ENCODE measurements at regions not wholly inside any gene's neighbourhood (a gene's known extent, or its start where the extent isn't known, plus 50 kb on each side); places are given as distances from the start of the nearest gene placed in this dataset.
"Not testable (repeated sequence)": the region's sequence is repeated elsewhere in the genome, so short reads cannot be mapped to it uniquely, and the experiment has no call there.

DNA sequence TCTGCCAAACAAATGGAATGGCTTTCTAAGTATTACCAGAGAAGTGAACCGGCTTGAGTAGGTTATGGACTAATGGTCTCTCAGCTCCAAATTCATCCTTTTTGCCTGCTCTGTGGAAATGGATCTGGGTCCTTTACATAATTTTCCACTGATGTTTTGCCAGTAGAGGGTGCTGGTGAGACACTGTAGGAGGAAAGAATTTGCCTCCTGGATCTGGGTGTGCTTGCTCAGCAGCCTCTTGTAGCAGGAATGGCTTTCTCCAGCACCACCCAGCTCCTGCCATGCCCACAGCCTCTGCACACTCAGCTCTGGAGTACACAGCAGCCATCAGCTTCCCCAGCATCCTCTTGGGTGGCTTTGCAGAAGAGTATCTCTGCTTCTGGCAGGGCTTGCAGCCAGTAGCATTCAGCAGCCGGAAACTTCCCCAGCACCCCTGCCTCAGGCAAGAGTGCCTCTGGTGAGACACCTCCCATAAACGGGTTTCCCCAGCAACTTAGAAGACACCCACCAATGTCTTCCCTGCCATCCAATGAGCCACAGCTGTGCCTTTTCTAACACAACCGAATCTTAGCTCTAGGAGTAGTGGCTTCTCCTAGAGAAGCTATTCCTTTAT lies 235.0 kb upstream of the PLPP4 start:
- no peaks in the 10 kb centered on the region for H3K9me3 ChIP-seq (ENCODE audit: control insufficient read depth, insufficient read depth, low read depth, low read length)
- DNase-seq (ENCODE audit: low read depth, low spot score) (peak; percentile 32), ATAC-seq (peak; percentile 89)
- H3K27me3 ChIP-seq (ENCODE audit: control insufficient read depth, insufficient read depth, low read length), result no peaks in the 10 kb centered on the region
- H3K36me3 ChIP-seq (ENCODE audit: control insufficient read depth, insufficient read depth, low read length), result no peaks in the 10 kb centered on the region
- no peak overlapping the region for H3K4me3 ChIP-seq (ENCODE audit: low read depth in 2 of 2, low read length in 2 of 2)
- ChIA-PET CTCF (no interaction called here), POLR2A (interaction anchor here (0.6 kb wide), 1 partner anchor 38 kb away, joined by 3 read pairs; no protein-coding TSS in a partner anchor)
- TF ChIP-seq POLR2AphosphoS5 (IDR thresholded peaks at IDR 0.05; ENCODE audit: low read depth, low read length), result no peak
- TF ChIP-seq, protein P1, sequence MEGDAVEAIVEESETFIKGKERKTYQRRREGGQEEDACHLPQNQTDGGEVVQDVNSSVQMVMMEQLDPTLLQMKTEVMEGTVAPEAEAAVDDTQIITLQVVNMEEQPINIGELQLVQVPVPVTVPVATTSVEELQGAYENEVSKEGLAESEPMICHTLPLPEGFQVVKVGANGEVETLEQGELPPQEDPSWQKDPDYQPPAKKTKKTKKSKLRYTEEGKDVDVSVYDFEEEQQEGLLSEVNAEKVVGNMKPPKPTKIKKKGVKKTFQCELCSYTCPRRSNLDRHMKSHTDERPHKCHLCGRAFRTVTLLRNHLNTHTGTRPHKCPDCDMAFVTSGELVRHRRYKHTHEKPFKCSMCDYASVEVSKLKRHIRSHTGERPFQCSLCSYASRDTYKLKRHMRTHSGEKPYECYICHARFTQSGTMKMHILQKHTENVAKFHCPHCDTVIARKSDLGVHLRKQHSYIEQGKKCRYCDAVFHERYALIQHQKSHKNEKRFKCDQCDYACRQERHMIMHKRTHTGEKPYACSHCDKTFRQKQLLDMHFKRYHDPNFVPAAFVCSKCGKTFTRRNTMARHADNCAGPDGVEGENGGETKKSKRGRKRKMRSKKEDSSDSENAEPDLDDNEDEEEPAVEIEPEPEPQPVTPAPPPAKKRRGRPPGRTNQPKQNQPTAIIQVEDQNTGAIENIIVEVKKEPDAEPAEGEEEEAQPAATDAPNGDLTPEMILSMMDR (IDR thresholded peaks at IDR 0.05), result peak; percentile 88
- no TSS peak for BruUV-seq (replicated peaks)
- no peaks in the 10 kb centered on the region for H3K4me1 ChIP-seq (ENCODE audit: control insufficient read depth, insufficient read depth, low read length)
- intact Hi-C loops (cut with micrococcal nuclease; ENCODE audit: unreplicated experiment) (loop anchor here (5.0 kb wide), 1 partner anchor 115 kb away; no protein-coding TSS in a partner anchor), in situ Hi-C loops (cut with HindIII; ENCODE audit: low pct_unique_long_range_greater_than_20kb, low sequenced_read_pairs) (no loop called here)
- H3K27ac ChIP-seq (ENCODE audit: low read length), result no peak overlapping the region

DNA sequence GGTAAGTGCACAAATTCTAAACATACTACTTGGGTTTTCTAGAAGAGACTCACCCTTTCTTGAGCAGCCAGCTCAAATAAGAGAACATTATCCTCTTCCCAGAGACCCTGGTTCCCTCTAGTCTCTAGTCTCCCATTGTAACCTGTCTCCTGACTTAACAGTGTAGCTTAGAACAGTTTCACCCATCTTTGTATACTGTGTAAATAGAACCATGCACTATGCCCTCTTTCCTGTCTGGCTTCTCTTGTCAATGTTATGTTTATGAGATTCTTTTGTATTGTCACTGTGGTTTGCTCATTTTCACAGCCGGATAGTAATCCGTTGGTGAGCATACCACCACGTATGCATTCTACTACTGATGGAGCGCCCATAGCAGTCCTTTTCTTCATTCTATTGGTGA lies 227.4 kb upstream of the PLPP4 start:
- H3K9me3 ChIP-seq (ENCODE audit: control insufficient read depth, insufficient read depth, low read depth, low read length), result no peaks in the 10 kb centered on the region
- no peaks in the 10 kb centered on the region for H3K27me3 ChIP-seq (ENCODE audit: control insufficient read depth, insufficient read depth, low read length)
- intact Hi-C loops (cut with micrococcal nuclease; ENCODE audit: unreplicated experiment) (no loop called here), in situ Hi-C loops (cut with HindIII; ENCODE audit: low pct_unique_long_range_greater_than_20kb, low sequenced_read_pairs) (no loop called here)
- ATAC-seq (no peak), DNase-seq (ENCODE audit: low read depth, low spot score) (no peak)
- no peaks in the 10 kb centered on the region for H3K4me1 ChIP-seq (ENCODE audit: control insufficient read depth, insufficient read depth, low read length)
- CTCF ChIA-PET, result interaction anchor here (0.8 kb wide), 1 partner anchor 100 kb away, joined by 3 read pairs; no protein-coding TSS in a partner anchor
- POLR2A ChIA-PET, result no interaction called here
- BruUV-seq (replicated peaks), result no TSS peak
- TF ChIP-seq SIN3A (IDR thresholded peaks at IDR 0.05; ENCODE audit: borderline replicate concordance, insufficient read depth, low read depth, low read length) (no peak), TCF7L2 (IDR thresholded peaks at IDR 0.05; ENCODE audit: low read depth, low read length) (no peak), POLR2AphosphoS5 (IDR thresholded peaks at IDR 0.05; ENCODE audit: low read depth, low read length) (no peak)
- TF ChIP-seq, protein P2, sequence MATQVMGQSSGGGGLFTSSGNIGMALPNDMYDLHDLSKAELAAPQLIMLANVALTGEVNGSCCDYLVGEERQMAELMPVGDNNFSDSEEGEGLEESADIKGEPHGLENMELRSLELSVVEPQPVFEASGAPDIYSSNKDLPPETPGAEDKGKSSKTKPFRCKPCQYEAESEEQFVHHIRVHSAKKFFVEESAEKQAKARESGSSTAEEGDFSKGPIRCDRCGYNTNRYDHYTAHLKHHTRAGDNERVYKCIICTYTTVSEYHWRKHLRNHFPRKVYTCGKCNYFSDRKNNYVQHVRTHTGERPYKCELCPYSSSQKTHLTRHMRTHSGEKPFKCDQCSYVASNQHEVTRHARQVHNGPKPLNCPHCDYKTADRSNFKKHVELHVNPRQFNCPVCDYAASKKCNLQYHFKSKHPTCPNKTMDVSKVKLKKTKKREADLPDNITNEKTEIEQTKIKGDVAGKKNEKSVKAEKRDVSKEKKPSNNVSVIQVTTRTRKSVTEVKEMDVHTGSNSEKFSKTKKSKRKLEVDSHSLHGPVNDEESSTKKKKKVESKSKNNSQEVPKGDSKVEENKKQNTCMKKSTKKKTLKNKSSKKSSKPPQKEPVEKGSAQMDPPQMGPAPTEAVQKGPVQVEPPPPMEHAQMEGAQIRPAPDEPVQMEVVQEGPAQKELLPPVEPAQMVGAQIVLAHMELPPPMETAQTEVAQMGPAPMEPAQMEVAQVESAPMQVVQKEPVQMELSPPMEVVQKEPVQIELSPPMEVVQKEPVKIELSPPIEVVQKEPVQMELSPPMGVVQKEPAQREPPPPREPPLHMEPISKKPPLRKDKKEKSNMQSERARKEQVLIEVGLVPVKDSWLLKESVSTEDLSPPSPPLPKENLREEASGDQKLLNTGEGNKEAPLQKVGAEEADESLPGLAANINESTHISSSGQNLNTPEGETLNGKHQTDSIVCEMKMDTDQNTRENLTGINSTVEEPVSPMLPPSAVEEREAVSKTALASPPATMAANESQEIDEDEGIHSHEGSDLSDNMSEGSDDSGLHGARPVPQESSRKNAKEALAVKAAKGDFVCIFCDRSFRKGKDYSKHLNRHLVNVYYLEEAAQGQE (IDR thresholded peaks at IDR 0.05; ENCODE audit: insufficient read depth in 1 of 2, low read depth in 2 of 2, low read length in 1 of 2), result no peak
- TF ChIP-seq, protein P1 (IDR thresholded peaks at IDR 0.05), result no peak
- H3K4me3 ChIP-seq (ENCODE audit: low read depth in 2 of 2, low read length in 2 of 2), result no peak overlapping the region
- H3K27ac ChIP-seq (ENCODE audit: low read length), result no peak overlapping the region
- H3K36me3 ChIP-seq (ENCODE audit: control insufficient read depth, insufficient read depth, low read length), result no peaks in the 10 kb centered on the region

DNA sequence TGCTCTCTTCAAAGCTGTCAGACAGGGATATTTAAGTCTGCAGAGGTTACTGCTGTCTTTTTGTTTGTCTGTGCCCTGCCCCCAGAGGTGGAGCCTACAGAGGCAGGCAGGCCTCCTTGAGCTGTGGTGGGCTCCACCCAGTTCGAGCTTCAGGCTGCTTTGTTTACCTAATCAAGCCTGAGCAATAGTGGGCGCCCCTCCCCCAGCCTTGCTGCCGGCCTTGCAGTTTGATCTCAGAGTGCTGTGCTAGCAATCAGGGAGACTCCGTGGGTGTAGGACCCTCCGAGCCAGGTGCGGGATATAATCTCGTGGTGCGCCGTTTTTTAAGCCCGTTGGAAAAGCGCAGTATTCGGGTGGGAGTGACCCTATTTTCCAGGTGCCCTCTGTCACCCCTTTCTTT lies 217.3 kb upstream of the PLPP4 start:
- ATAC-seq; H3K9me3 ChIP-seq (ENCODE audit: control insufficient read depth, insufficient read depth, low read depth, low read length); H3K4me3 ChIP-seq (ENCODE audit: low read depth in 2 of 2, low read length in 2 of 2); H3K27ac ChIP-seq (ENCODE audit: low read length); DNase-seq (ENCODE audit: low read depth, low spot score); in situ Hi-C loops (cut with HindIII; ENCODE audit: low pct_unique_long_range_greater_than_20kb, low sequenced_read_pairs); H3K27me3 ChIP-seq (ENCODE audit: control insufficient read depth, insufficient read depth, low read length); H3K36me3 ChIP-seq (ENCODE audit: control insufficient read depth, insufficient read depth, low read length); intact Hi-C loops (cut with micrococcal nuclease; ENCODE audit: unreplicated experiment); POLR2A ChIA-PET; CTCF ChIA-PET; BruUV-seq (replicated peaks); H3K4me1 ChIP-seq (ENCODE audit: control insufficient read depth, insufficient read depth, low read length): not testable (repeated sequence)
